HG03097 (cell line): ENCODE measurements at regions not wholly inside any gene's neighbourhood (a gene's known extent, or its start where the extent isn't known, plus 50 kb on each side); places are given as distances from the start of the nearest gene placed in this dataset.
"Not testable (repeated sequence)": the region's sequence is repeated elsewhere in the genome, so short reads cannot be mapped to it uniquely, and the experiment has no call there.

ENCODE experiments used
- ATAC-seq: cut with Tn5 transposase; IDR thresholded peaks from one replicate; pipeline ENCODE4 v1.9.1; 2021; ENCODE audit not compliant: unreplicated experiment, low FRiP score

DNA sequence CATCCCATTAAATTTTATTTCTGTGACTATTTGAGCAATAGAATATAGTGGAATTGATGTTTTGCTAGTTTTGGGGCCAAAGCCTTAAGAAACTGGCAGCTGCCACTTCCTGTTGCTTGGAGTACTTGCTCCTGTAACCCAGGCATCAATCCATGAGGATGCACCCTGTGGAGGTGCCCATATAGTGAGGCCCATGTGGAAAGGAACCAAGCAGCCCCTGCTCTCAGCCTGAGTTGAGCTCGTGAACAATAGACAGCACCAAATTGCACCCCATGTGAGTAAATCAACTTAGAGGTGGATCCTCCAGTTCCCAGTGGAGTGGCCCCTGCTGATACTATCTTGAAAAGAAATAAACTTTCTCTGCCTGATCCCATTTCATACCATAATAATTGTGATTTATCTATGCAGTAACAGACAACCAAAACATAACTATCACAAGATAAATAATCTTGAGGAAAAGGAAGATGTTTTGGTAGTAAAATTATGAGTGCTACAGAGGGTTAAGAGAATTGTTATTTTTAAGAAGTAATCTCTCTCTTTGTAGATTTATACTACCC is 481.9 kb downstream of the TBC1D32 start:
- no peak for ATAC-seq

- ATAC-seq: no peak
Measured at GRCh38 chr6:120826253-120826652, 508.0 kb downstream of the TBC1D32 start.

DNA sequence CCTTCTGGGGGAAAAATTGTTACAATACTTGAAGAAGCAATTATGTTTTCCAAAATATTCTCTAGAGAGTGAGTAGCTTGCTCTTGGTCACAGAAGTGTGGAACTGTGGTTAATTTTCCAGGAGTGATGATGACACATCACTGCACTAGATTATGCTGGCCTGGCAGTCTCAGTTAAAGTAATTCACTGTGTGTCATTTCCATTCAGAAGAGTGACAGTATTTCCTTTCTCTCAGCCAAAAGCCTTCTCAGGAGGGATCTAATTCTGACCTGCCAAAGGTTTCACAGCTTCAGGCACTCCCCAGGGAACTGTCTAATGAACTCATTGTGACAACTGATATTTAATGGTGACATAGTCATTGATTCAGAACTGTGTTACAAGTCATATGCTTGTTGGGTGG is 517.5 kb downstream of the TBC1D32 start:
- ATAC-seq: no peak

DNA sequence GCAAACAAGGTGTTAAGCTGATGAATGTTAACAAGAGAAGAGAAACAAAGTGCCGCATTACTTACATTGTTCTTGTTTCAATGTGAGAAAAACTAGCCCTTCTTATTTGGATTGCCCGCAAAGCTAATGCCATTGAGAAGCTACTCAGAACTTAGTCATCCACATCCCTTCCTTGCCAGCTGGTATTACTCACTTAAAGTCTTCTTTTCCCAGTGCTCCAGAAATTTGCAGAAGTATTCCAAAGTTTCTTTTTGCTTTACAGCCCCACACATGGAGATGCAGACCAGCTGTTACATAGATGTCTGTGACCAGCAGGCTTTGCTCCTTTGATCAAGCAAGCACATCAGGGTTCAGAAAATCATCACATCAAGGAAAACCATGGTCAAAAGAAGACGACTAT is 529.0 kb downstream of the TBC1D32 start:
- ATAC-seq: no peak

DNA sequence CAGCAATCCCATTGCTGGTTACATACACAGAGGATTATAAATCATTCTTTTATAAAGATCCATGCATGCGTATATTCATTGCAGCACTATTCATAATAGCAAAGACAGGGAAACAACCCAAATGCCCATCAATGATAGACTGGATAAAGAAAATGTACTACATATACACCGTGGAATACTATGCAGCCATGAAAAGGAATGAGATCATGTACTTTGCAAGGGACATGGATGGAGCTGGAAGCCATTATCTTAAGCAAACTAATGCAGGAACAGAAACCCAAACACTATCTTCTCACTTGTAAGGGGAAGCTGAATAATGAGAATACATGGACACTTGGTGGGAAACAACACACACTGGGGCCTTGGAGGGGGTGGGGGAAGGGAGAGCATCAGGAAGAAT is 529.7 kb downstream of the TBC1D32 start:
- no peak for ATAC-seq

DNA sequence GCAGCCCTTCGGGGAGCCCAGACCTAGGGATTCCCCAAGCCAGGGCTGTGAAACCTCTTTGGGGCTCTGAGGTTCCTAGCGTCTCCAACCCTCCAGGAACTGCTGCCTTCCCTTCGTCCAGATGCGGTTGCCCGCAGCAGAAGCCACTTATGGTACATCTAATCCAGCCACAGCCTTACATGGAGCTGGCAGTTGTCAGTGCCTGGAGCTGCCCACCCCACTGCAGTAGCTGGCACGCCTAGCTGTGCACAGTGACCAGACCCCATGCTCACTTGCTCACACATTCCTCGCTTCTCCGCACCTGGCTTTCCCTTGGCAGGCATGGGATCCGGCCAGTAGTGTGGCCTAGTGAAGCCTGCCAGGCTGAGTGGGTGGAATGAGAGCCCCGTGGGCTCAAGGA is 547.6 kb downstream of the TBC1D32 start:
- ATAC-seq: no peak

GRCh38 chr6:120786256-120786655 is 548.0 kb downstream of the TBC1D32 start:
- ATAC-seq: no peak

DNA sequence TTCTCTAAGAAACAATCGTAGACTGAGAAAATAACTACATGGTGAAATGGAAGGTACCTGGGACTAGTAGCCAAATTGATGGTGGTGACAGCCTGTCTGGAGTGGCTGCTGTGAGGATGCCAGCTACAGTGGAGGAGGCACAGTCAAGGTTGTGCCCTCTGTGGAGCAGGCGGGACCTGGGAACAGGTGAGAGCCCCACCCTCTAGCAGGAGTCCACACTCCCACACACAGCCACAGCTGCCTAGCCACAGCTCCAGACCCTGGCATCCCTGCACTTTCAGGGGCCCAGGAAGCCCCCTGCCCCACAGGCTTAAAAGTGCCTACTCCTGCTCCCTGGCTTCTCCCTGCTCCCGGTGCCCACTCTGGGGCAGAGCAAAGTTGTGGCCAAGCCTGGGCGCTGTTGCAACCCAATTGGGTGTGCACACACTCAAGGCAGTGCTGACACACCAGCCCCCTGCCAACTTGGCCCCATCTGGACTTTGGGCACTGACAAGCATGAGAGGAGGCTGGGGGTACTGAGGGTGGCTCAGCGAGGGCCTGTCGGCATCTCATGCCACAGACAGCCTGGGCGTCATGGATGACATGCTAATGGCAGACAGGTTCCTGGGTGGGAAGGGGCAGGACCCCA is 548.7 kb downstream of the TBC1D32 start:
- ATAC-seq: no peak

DNA sequence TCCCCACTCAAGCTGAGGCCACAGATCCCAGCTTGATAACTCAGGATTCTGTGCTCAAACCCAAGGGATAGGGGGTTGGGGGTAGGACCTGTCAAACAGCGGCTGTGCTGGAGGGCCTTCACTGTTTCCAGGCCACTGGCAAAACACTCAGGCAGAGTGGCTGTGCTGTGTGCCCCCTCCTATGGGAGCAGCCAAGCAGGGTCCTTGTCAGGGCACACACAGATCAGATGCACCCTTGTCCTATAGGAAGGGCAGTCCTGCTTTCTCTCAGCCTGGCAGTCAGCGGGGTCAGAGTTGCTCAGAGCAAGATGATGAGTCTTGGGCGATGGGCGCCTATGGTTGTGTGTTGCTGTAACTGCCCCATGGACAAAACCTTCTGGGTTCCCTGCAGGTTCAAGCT is 554.8 kb downstream of the TBC1D32 start:
- ATAC-seq: no peak

GRCh38 chr6:120775698-120776097 is 558.6 kb downstream of the TBC1D32 start:
- no peak for ATAC-seq

- no peak for ATAC-seq
Measured at GRCh38 chr6:120774275-120774674, 560.0 kb downstream of the TBC1D32 start.

- no peak for ATAC-seq
Measured at GRCh38 chr6:120771019-120771418, 563.3 kb downstream of the TBC1D32 start.

- no peak for ATAC-seq
Measured at GRCh38 chr6:120764312-120764711, 570.0 kb downstream of the TBC1D32 start.

GRCh38 chr6:120759570-120759969 is 574.7 kb downstream of the TBC1D32 start:
- no peak for ATAC-seq

DNA sequence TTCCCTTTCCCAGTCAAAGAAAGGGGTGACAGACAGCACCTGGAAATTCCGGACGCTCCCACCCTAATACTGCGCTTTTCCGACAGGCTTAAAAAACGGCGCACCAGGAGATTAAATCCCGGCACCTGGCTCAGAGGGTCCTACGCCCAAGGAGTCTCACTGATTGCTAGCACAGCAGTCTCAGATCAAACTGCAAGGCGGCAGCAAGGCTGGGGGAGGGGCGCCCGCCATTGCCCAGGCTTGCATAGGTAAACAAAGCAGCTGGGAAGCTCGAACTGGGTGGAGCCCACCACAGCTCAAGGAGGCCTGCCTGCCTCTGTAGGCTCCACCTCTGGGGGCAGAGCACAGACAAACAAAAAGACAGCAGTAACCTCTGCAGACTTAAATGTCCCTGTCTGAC is 585.7 kb downstream of the TBC1D32 start:
- ATAC-seq: not testable (repeated sequence)

- no peak for ATAC-seq
Measured at GRCh38 chr6:120736740-120737139, 597.5 kb downstream of the TBC1D32 start.

DNA sequence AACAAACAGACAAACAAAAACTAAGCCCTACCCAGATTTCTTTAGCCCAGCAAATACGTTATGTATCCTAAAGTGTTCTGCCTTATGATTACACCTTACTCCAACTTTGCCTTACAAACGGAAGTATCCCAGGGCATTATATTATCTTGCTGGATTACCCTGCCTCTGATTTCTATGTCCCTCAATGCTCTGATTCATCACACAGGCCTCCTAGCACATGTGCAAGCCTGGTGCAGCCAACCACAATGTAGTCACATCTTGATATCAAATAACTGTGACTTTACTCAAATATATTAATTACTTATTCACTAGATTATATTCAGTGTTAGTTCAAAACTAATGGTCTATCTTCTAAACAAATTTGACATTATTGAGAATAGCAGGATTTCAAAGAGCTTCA is 598.6 kb downstream of the TBC1D32 start:
- no peak for ATAC-seq

GRCh38 chr6:120711255-120711654 is 623.0 kb downstream of the TBC1D32 start:
- ATAC-seq: no peak

GRCh38 chr6:120700001-120700400 is 634.3 kb downstream of the TBC1D32 start:
- ATAC-seq: no peak

DNA sequence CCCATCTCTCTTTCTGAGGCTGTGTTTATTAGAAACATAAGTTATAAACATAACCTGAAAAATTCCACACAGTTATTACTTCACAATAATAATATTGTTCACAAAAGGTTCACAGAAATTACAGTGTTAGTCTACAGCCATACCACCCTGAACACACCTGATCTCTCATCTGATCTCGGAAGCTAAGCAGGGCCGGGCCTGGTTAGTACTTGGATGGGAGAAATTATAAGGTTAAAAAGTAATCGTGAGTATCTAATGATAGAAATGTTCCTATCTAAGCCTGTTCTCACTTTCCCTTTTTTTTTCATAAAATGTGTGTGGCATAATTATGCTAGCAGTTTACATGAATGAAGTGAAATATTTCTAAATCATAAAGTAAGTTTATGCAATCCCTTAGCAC is 647.8 kb downstream of the TBC1D32 start:
- no peak for ATAC-seq

GRCh38 chr6:120682145-120682544 is 652.1 kb downstream of the TBC1D32 start:
- no peak for ATAC-seq

DNA sequence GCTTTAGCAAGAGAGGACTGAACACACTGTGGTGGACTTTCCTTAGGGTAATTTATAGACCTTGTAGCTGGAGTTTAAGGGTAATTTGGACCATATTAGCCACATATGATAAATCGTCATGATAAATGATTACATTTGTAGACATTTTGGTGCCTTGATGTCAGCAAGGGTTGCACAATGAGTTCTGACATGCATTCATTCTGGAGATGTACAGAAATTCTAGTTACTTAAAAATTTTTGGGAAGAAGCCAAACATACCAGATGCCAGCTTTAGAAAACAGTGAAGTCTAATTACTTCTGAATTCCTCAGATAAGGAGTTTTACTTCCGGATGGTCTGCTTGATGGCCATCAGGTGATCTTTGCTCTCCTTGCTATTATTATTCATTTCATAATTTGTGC is 653.1 kb downstream of the TBC1D32 start:
- no peak for ATAC-seq

DNA sequence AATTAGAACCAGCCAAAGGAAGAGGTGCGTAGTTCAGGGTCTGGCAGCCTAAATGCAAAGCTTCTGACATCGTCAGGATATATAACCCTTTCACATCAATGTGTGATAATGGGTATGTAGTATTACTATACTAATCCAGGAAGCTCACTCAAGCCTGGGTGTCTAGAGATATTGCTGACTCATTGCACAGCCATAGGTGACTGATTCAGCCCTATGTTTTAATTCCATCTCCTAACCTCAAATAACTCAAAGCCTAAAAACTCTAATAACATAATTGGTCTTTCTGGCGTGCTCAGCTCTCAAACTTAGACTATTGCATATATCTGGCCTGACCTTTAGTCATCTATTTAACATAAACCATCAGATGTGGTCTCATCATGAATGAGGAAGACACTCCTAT is 658.4 kb downstream of the TBC1D32 start:
- no peak for ATAC-seq
